Parathyroid adenoma (tissue), 2 donors: ENCODE measurements at regions not wholly inside any gene's neighbourhood (a gene's known extent, or its start where the extent isn't known, plus 50 kb on each side); places are given as distances from the start of the nearest gene placed in this dataset.

ENCODE experiments used
- H2AFZ ChIP-seq: fragments of 300-600 bp; sonication (generic); one replicate; pipeline ENCODE4 v1.7.0; 2017; ENCODE audit warnings: antibody characterized with exemption, mild to moderate bottlenecking
- H3K27ac ChIP-seq: fragments of 300-600 bp; sonication (generic); one replicate; pipeline ENCODE4 v1.7.0; 2017
- H3K27me3 ChIP-seq: fragments of 300-600 bp; sonication (generic); one replicate; pipeline ENCODE4 v1.7.0; 2017; ENCODE audit warnings: low read length; ENCODE audit not compliant: control insufficient read depth, insufficient read depth
- H3K36me3 ChIP-seq: fragments of 300-600 bp; sonication (generic); one replicate; pipeline ENCODE4 v1.7.0; 2017; ENCODE audit warnings: low read length; ENCODE audit not compliant: control insufficient read depth, insufficient read depth
- H3K4me1 ChIP-seq: fragments of 300-600 bp; sonication (generic); one replicate; pipeline ENCODE4 v1.7.0; 2017; ENCODE audit warnings: control low read depth
- H3K4me2 ChIP-seq: fragments of 300-600 bp; sonication (generic); one replicate; pipeline ENCODE4 v1.7.0; 2017; ENCODE audit warnings: low read length
- H3K4me3 ChIP-seq: fragments of 300-600 bp; sonication (generic); one replicate; pipeline ENCODE4 v1.7.0; 2017; ENCODE audit warnings: low read depth, low read length
- H3K79me2 ChIP-seq: fragments of 300-600 bp; sonication (generic); one replicate; pipeline ENCODE4 v1.7.0; 2017; ENCODE audit warnings: control low read depth
- H3K9ac ChIP-seq: fragments of 300-600 bp; sonication (generic); one replicate; pipeline ENCODE4 v1.7.0; 2017; ENCODE audit warnings: mild to moderate bottlenecking
- H3K9me3 ChIP-seq: fragments of 300-600 bp; sonication (generic); one replicate; pipeline ENCODE4 v1.7.0; 2017; ENCODE audit warnings: low read length; ENCODE audit not compliant: control insufficient read depth
- CTCF ChIP-seq: fragments of 300-600 bp; sonication (generic); IDR thresholded peaks from one replicate; pipeline ENCODE4 v1.7.0; 2017; ENCODE audit warnings: antibody characterized with exemption, mild to moderate bottlenecking
- donor health status: primary hyperparathyroidism.

GRCh38 chr16:60166111-60166510 lies 1432.0 kb upstream of the GOT2 start:
- H3K9me3 ChIP-seq: no peaks in the 10 kb centered on the region
- no peak overlapping the region for H3K4me2 ChIP-seq
- H3K36me3 ChIP-seq: no peaks in the 10 kb centered on the region
- no peak for TF ChIP-seq CTCF
- no peak overlapping the region for H3K9ac ChIP-seq
- H3K4me3 ChIP-seq: no peak overlapping the region
- no peak overlapping the region for H2AFZ ChIP-seq
- H3K79me2 ChIP-seq: no peaks in the 10 kb centered on the region
- H3K4me1 ChIP-seq: no peaks in the 10 kb centered on the region
- no peaks in the 10 kb centered on the region for H3K27me3 ChIP-seq
- H3K27ac ChIP-seq: no peak overlapping the region

- H2AFZ ChIP-seq: no peak overlapping the region
- no peak overlapping the region for H3K4me2 ChIP-seq
- no peak overlapping the region for H3K9ac ChIP-seq
- H3K9me3 ChIP-seq: no peaks in the 10 kb centered on the region
- no peaks in the 10 kb centered on the region for H3K4me1 ChIP-seq
- H3K36me3 ChIP-seq: no peaks in the 10 kb centered on the region
- no peaks in the 10 kb centered on the region for H3K79me2 ChIP-seq
- no peak overlapping the region for H3K4me3 ChIP-seq
- no peak for TF ChIP-seq CTCF
- no peak overlapping the region for H3K27ac ChIP-seq
- H3K27me3 ChIP-seq: no peaks in the 10 kb centered on the region
Observed at GRCh38 chr16:60151987-60152386, 1417.9 kb upstream of the GOT2 start.

GRCh38 chr16:60150907-60151306 lies 1416.8 kb upstream of the GOT2 start:
- Histone ChIP-seq H3K27me3 (no peaks in the 10 kb centered on the region), H2AFZ (no peak overlapping the region), H3K36me3 (no peaks in the 10 kb centered on the region), H3K4me2 (no peak overlapping the region), H3K4me1 (no peaks in the 10 kb centered on the region), H3K4me3 (no peak overlapping the region), H3K27ac (no peak overlapping the region), H3K9ac (no peak overlapping the region), H3K79me2 (no peaks in the 10 kb centered on the region), H3K9me3 (no peaks in the 10 kb centered on the region)
- no peak for TF ChIP-seq CTCF

- Histone ChIP-seq H3K79me2 (no peaks in the 10 kb centered on the region), H3K36me3 (no peaks in the 10 kb centered on the region), H2AFZ (no peak overlapping the region), H3K27ac (no peak overlapping the region), H3K27me3 (no peaks in the 10 kb centered on the region), H3K9ac (no peak overlapping the region), H3K4me2 (no peak overlapping the region), H3K9me3 (no peaks in the 10 kb centered on the region), H3K4me1 (no peaks in the 10 kb centered on the region), H3K4me3 (no peak overlapping the region)
- no peak for TF ChIP-seq CTCF
Observed at GRCh38 chr16:60143348-60143705, 1409.2 kb upstream of the GOT2 start.

GRCh38 chr16:60142619-60143347 lies 1408.7 kb upstream of the GOT2 start:
- H3K27ac ChIP-seq: no peak overlapping the region
- no peaks in the 10 kb centered on the region for H3K9me3 ChIP-seq
- TF ChIP-seq CTCF: no peak

More at GRCh38 chr16:60142619-60143347, 1408.7 kb upstream of the GOT2 start:
- no peaks in the 10 kb centered on the region for H3K4me1 ChIP-seq
- no peak overlapping the region for H2AFZ ChIP-seq
- H3K4me3 ChIP-seq: no peak overlapping the region
- H3K27me3 ChIP-seq: no peaks in the 10 kb centered on the region
- H3K36me3 ChIP-seq: no peaks in the 10 kb centered on the region
- no peak overlapping the region for H3K4me2 ChIP-seq
- no peak overlapping the region for H3K9ac ChIP-seq
- H3K79me2 ChIP-seq: no peaks in the 10 kb centered on the region
